SK-N-DZ (cell line): ENCODE measurements at regions not wholly inside any gene's neighbourhood (a gene's known extent, or its start where the extent isn't known, plus 50 kb on each side); places are given as distances from the start of the nearest gene placed in this dataset.
"Not testable (repeated sequence)": the region's sequence is repeated elsewhere in the genome, so short reads cannot be mapped to it uniquely, and the experiment has no call there.

Experiments used
- DNase-seq: peaks from one replicate; pipeline ENCODE4 v3.0.0-alpha.2; 2015; ENCODE audit warnings: low spot score
- small RNA-seq, 2 experiments: library from RNA; depleted of rRNA; stranded (forward); fragments of <200 nt; gene quantifications; one replicate each; pipeline ENCODE3, GENCODE V24; 2014

GRCh38 chr7:153998896-153999295, 53.3 kb upstream of the DPP6 start:
- not testable (repeated sequence) for DNase-seq

Small RNAs in the stretch of these regions (small RNA-seq; reads per million reads assigned to genes)
- gene AC005588.1 (0 reads per million in 2 experiments), gene AC079809.1 (0 reads per million in 2 experiments)
